ENCODE measurements at regions not wholly inside any gene's neighbourhood (a gene's known extent, or its start where the extent isn't known, plus 50 kb on each side); places are given as distances from the start of the nearest gene placed in this dataset.

- TF ChIP-seq CTCF (IDR thresholded peaks at IDR 0.05; ENCODE audit: low read length) (no peak), EZH2 (optimal IDR thresholded peaks at IDR 0.05; ENCODE audit: low read depth, low read length) (no peak)
Observed at GRCh38 chr5:112065781-112066180, 308.8 kb upstream of the NREP start.

Data from MM.1S (cell line).